Liver (tissue), 3 donors: ENCODE measurements at regions not wholly inside any gene's neighbourhood (a gene's known extent, or its start where the extent isn't known, plus 50 kb on each side); places are given as distances from the start of the nearest gene placed in this dataset.

ENCODE experiments used
- RXRA ChIP-seq, 2 donors: IDR thresholded peaks; 2 replicates each; pipeline ENCODE4 v1.6.1; 2017 to 2018; ENCODE audit warnings: antibody characterized with exemption in 2 of 2, mild to moderate bottlenecking in 1 of 2
- TAF1 ChIP-seq: conservative IDR thresholded peaks from 2 replicates; pipeline ENCODE4 v1.6.1; 2016; ENCODE audit warnings: antibody characterized with exemption, mild to moderate bottlenecking
- YY1 ChIP-seq: IDR thresholded peaks from 2 replicates; pipeline ENCODE4 v1.6.1; 2016; ENCODE audit warnings: antibody characterized with exemption, mild to moderate bottlenecking
- TF ChIP-seq, protein P1 (sequence below): fragments of 150-350 bp; IDR thresholded peaks from 2 replicates; pipeline ENCODE4 v1.5.1; 2017; ENCODE audit warnings: improper control_type of control experiment, low read depth, low read length; ENCODE audit not compliant: missing input control
- donor health status: healthy.
- donor health status: healthy.

DNA sequence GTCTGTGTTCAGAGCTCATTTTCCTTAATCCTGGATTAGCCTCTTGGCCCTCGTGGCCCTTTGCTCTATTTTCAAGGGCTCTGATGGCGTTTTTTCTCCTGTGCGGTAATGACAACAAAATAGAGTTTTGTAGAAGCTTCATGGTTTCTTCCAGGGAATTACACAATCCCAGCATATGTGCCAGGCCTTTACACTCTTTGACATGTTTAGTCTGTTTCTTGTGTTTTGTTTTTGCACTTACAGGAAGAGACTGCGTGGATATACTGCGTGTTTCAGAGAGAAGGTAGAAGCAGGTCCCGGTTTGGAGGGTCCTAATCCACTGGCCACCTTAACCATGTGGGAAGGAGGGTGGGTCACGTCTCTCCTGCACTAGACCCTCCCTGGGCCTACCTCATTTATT, 400.2 kb upstream of the IRX4 start:
- TF ChIP-seq, protein P1, sequence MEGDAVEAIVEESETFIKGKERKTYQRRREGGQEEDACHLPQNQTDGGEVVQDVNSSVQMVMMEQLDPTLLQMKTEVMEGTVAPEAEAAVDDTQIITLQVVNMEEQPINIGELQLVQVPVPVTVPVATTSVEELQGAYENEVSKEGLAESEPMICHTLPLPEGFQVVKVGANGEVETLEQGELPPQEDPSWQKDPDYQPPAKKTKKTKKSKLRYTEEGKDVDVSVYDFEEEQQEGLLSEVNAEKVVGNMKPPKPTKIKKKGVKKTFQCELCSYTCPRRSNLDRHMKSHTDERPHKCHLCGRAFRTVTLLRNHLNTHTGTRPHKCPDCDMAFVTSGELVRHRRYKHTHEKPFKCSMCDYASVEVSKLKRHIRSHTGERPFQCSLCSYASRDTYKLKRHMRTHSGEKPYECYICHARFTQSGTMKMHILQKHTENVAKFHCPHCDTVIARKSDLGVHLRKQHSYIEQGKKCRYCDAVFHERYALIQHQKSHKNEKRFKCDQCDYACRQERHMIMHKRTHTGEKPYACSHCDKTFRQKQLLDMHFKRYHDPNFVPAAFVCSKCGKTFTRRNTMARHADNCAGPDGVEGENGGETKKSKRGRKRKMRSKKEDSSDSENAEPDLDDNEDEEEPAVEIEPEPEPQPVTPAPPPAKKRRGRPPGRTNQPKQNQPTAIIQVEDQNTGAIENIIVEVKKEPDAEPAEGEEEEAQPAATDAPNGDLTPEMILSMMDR: no peak
- TF ChIP-seq RXRA (IDR thresholded peaks at IDR 0.05): no peak
- TF ChIP-seq YY1: no peak
- no peak for TF ChIP-seq TAF1
